ENCODE measurements at regions not wholly inside any gene's neighbourhood (a gene's known extent, or its start where the extent isn't known, plus 50 kb on each side); places are given as distances from the start of the nearest gene placed in this dataset.

DNA sequence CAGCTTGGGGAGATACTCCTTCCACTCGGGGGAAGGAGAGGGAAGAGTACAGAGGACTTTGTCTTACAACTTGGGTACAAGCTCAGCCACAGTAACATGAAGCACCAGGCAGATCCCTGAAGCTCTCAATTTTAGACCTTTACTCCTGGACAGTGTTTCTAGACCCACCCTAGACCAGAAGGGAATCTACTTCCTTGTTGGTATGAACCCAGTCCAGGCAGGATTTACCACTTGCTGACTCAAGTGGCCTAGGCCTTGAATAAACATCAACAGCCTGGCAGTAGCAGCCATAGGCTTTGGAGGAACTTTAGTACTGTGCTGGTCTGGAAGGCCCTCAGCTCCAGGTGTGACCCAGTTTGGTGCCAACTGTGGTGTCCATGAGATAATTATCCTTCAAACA is 173.1 kb downstream of the ADRA2A start:
- WGBS, 3 donors = 56 to 78% (median 65%) methylated on average over 1 of the region's 1 CpG
- Histone ChIP-seq H3K4me1 (ENCODE audit: control insufficient read depth in 3 of 3, insufficient read depth in 2 of 3, low read depth in 1 of 3, low read length in 2 of 3) (no peaks in the 10 kb centered on the region), H3K9me3 (ENCODE audit: control insufficient read depth in 2 of 2, insufficient read depth in 1 of 2, low read depth in 1 of 2, low read length in 1 of 2) (peaks cover 0 to 3% of the 10 kb centered on the region in 2 donors), H3K27me3 (ENCODE audit: control insufficient read depth in 3 of 3, insufficient read depth in 3 of 3, low read length in 3 of 3) (no peaks in the 10 kb centered on the region), H3K36me3 (ENCODE audit: control insufficient read depth in 3 of 3, insufficient read depth in 2 of 3, low read depth in 1 of 3, low read length in 3 of 3) (no peaks in the 10 kb centered on the region), H3K27ac (ENCODE audit: low read depth in 1 of 3, low read length in 2 of 3) (no peak overlapping the region), H3K4me3 (ENCODE audit: low read depth in 1 of 3, low read length in 3 of 3) (no peak overlapping the region)
- DNase-seq (peak in 1 of 2 donors; percentile 59), FAIRE-seq (no peak)

DNA sequence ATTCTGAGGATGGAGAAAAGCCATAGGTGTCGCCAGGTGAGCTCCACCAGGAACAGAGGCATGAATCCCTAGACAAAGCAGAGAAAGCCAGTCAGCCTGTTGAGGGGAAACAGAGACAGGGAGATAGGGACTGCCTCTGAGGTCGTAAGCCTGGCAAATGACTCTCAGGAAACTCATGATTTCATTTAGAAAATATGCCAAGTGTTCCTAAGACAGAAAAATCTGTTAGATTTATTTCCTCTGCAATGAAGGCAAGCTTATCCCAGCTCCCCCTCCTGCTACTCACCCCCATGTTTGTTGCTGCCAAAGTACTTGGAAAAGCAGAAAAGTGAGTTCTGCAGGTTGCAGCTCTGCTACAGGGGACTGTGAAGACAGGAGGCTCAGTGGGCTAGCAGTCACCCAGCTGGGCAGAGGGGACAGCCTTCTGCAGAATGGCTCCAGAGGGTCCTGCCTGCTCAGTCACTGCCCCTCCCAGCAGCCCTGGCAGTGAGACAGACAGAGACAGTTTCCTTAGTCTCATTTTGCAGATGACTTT is 184.3 kb downstream of the ADRA2A start:
- Histone ChIP-seq H3K4me1 (ENCODE audit: control insufficient read depth in 3 of 3, insufficient read depth in 2 of 3, low read depth in 1 of 3, low read length in 2 of 3) (no peaks in the 10 kb centered on the region), H3K36me3 (ENCODE audit: control insufficient read depth in 3 of 3, insufficient read depth in 2 of 3, low read depth in 1 of 3, low read length in 3 of 3) (no peaks in the 10 kb centered on the region), H3K9me3 (ENCODE audit: control insufficient read depth in 2 of 2, insufficient read depth in 1 of 2, low read depth in 1 of 2, low read length in 1 of 2) (no peaks in the 10 kb centered on the region), H3K4me3 (ENCODE audit: low read depth in 1 of 3, low read length in 3 of 3) (no peak overlapping the region), H3K27ac (ENCODE audit: low read depth in 1 of 3, low read length in 2 of 3) (no peak overlapping the region), H3K27me3 (ENCODE audit: control insufficient read depth in 3 of 3, insufficient read depth in 3 of 3, low read length in 3 of 3) (no peaks in the 10 kb centered on the region)
- DNase-seq (no peak), FAIRE-seq (no peak)
- WGBS, 3 donors = 62 to 82% (median 72%) methylated on average over 2 of the region's 2 CpGs

DNA sequence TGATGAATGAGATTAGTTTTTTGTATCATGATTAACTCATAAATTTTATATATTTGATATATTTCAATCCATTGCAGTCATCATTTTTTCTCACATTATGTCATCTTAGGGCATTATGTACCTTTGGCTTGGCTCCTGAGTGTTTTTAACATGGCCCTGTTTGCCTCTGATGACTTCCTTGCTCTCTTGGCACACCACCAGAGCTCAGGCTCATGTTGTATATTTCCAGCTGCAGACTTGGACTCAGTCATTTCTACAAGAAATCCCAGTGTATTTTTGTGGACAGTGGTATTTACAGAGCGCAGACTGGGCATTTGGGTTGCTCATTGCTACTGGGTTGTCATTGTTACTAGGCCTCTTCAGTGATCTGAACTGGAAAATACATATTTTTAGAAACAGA is 188.5 kb downstream of the ADRA2A start:
- Histone ChIP-seq H3K4me1 (ENCODE audit: control insufficient read depth in 3 of 3, insufficient read depth in 2 of 3, low read depth in 1 of 3, low read length in 2 of 3) (no peaks in the 10 kb centered on the region), H3K27me3 (ENCODE audit: control insufficient read depth in 3 of 3, insufficient read depth in 3 of 3, low read length in 3 of 3) (peaks cover 0 to 3% (median 0%) of the 10 kb centered on the region in 3 donors), H3K27ac (ENCODE audit: low read depth in 1 of 3, low read length in 2 of 3) (no peak overlapping the region), H3K4me3 (ENCODE audit: low read depth in 1 of 3, low read length in 3 of 3) (no peak overlapping the region), H3K9me3 (ENCODE audit: control insufficient read depth in 2 of 2, insufficient read depth in 1 of 2, low read depth in 1 of 2, low read length in 1 of 2) (no peaks in the 10 kb centered on the region), H3K36me3 (ENCODE audit: control insufficient read depth in 3 of 3, insufficient read depth in 2 of 3, low read depth in 1 of 3, low read length in 3 of 3) (no peaks in the 10 kb centered on the region)
- WGBS, 3 donors = 71 to 83% (median 71%) methylated on average over 1 of the region's 1 CpG
- DNase-seq = no peak
- no peak for FAIRE-seq

DNA sequence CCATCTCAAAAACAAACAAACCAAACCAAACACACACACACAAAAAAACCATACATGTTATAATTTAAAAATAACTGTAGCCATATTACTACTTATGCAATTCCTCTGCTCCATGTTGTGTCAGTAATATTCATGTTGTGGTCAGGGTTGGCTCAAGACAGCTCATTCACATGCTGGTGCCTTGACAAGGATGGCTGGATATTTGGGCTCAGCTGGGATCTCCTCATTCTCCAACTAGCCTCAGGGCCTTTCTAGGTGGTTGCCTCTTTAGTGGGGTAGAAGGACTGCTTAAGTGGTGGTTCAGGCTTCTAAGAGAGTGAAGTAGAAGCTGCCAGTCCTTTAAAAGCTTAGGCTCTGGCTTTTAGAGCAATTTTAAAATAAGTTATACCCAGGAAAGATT is 189.3 kb downstream of the ADRA2A start:
- DNase-seq (no peak), FAIRE-seq (no peak)
- Histone ChIP-seq H3K9me3 (ENCODE audit: control insufficient read depth in 2 of 2, insufficient read depth in 1 of 2, low read depth in 1 of 2, low read length in 1 of 2) (no peaks in the 10 kb centered on the region), H3K27me3 (ENCODE audit: control insufficient read depth in 3 of 3, insufficient read depth in 3 of 3, low read length in 3 of 3) (peaks cover 0 to 3% (median 0%) of the 10 kb centered on the region in 3 donors), H3K4me1 (ENCODE audit: control insufficient read depth in 3 of 3, insufficient read depth in 2 of 3, low read depth in 1 of 3, low read length in 2 of 3) (no peaks in the 10 kb centered on the region), H3K27ac (ENCODE audit: low read depth in 1 of 3, low read length in 2 of 3) (no peak overlapping the region), H3K36me3 (ENCODE audit: control insufficient read depth in 3 of 3, insufficient read depth in 2 of 3, low read depth in 1 of 3, low read length in 3 of 3) (no peaks in the 10 kb centered on the region), H3K4me3 (ENCODE audit: low read depth in 1 of 3, low read length in 3 of 3) (no peak overlapping the region)

DNA sequence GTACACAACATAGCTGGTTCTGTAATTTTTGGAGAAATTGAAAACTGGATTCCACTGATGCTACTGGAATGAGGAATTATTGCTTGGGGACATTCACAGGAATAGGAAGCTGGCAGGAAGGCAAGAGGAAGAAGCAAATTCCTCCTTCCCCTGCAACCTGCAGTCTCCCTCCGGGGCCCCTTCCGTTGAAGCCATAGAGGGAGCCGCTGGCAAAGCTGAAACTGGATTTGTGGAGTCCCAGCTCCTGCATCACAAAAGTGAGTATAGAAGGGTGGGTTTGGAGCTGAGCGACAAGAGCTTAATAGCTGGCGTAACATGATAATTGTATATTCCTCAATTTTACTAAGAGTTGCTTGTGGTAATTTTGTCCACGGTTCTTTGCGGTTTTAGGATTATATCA is 190.8 kb downstream of the ADRA2A start:
- Histone ChIP-seq H3K4me1 (ENCODE audit: control insufficient read depth in 3 of 3, insufficient read depth in 2 of 3, low read depth in 1 of 3, low read length in 2 of 3) (no peaks in the 10 kb centered on the region), H3K27me3 (ENCODE audit: control insufficient read depth in 3 of 3, insufficient read depth in 3 of 3, low read length in 3 of 3) (peaks cover 0 to 3% (median 0%) of the 10 kb centered on the region in 3 donors), H3K27ac (ENCODE audit: low read depth in 1 of 3, low read length in 2 of 3) (no peak overlapping the region), H3K9me3 (ENCODE audit: control insufficient read depth in 2 of 2, insufficient read depth in 1 of 2, low read depth in 1 of 2, low read length in 1 of 2) (no peaks in the 10 kb centered on the region), H3K36me3 (ENCODE audit: control insufficient read depth in 3 of 3, insufficient read depth in 2 of 3, low read depth in 1 of 3, low read length in 3 of 3) (no peaks in the 10 kb centered on the region), H3K4me3 (ENCODE audit: low read depth in 1 of 3, low read length in 3 of 3) (no peak overlapping the region)
- FAIRE-seq (no peak), DNase-seq (no peak)
- WGBS, 3 donors = 60 to 76% (median 70%) methylated on average over 7 of the region's 7 CpGs

DNA sequence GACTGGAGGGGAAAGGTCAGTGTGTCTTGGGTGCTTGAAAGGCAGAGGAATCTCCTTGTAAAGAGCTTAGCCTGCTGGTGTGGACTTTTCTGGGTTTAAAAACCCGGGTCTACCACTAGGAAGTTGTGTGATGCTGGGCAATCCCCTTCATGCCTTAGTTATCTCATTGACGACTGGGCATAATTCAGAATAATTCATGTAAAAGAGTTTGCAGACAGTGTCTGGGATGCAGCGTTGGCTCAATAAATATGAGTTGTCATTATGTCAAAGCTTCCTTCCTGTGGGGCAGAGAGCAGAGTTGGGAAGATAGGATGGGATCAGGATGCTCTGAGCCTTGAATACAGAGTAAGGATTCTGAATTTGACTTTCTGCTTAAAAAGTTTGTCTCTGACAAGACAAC is 196.4 kb downstream of the ADRA2A start:
- Histone ChIP-seq H3K4me3 (ENCODE audit: low read depth in 1 of 3, low read length in 3 of 3) (no peak overlapping the region), H3K9me3 (ENCODE audit: control insufficient read depth in 2 of 2, insufficient read depth in 1 of 2, low read depth in 1 of 2, low read length in 1 of 2) (no peaks in the 10 kb centered on the region), H3K4me1 (ENCODE audit: control insufficient read depth in 3 of 3, insufficient read depth in 2 of 3, low read depth in 1 of 3, low read length in 2 of 3) (no peaks in the 10 kb centered on the region), H3K27ac (ENCODE audit: low read depth in 1 of 3, low read length in 2 of 3) (no peak overlapping the region), H3K36me3 (ENCODE audit: control insufficient read depth in 3 of 3, insufficient read depth in 2 of 3, low read depth in 1 of 3, low read length in 3 of 3) (no peaks in the 10 kb centered on the region), H3K27me3 (ENCODE audit: control insufficient read depth in 3 of 3, insufficient read depth in 3 of 3, low read length in 3 of 3) (peaks cover 0 to 5% (median 0%) of the 10 kb centered on the region in 3 donors)
- DNase-seq = no peak
- 43 to 51% (median 48%) methylated on average over 3 of the region's 3 CpGs for WGBS, 3 donors
- FAIRE-seq = no peak

DNA sequence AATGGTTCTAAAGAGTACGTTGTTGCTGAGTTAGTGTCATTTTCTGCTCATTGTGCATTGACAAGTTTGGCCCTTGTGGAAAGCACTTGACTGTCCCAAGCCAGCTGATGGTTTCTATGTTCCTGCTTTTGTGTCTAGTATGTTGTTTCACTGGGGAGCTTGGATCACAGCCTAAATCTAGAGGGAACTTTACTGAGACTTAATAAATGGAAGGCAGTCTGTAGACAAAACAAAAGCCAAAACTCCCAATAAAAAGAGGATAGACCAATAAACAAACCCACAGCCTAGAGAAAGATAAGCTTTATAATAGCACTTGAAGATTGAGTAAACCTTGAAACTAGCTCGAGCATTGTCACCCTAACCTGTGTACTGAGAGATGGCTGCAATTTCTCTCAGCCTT is 196.8 kb downstream of the ADRA2A start:
- no peaks in the 10 kb centered on the region for H3K9me3 ChIP-seq (ENCODE audit: control insufficient read depth in 2 of 2, insufficient read depth in 1 of 2, low read depth in 1 of 2, low read length in 1 of 2)
- WGBS, 3 donors = 43 to 51% (median 49%) methylated on average over 2 of the region's 2 CpGs
- H3K27me3 ChIP-seq (ENCODE audit: control insufficient read depth in 3 of 3, insufficient read depth in 3 of 3, low read length in 3 of 3) = peaks cover 0 to 5% (median 0%) of the 10 kb centered on the region in 3 donors
- H3K27ac ChIP-seq (ENCODE audit: low read depth in 1 of 3, low read length in 2 of 3) = no peak overlapping the region
- DNase-seq = no peak
- no peak for FAIRE-seq
- no peak overlapping the region for H3K4me3 ChIP-seq (ENCODE audit: low read depth in 1 of 3, low read length in 3 of 3)
- H3K36me3 ChIP-seq (ENCODE audit: control insufficient read depth in 3 of 3, insufficient read depth in 2 of 3, low read depth in 1 of 3, low read length in 3 of 3) = no peaks in the 10 kb centered on the region
- no peaks in the 10 kb centered on the region for H3K4me1 ChIP-seq (ENCODE audit: control insufficient read depth in 3 of 3, insufficient read depth in 2 of 3, low read depth in 1 of 3, low read length in 2 of 3)

DNA sequence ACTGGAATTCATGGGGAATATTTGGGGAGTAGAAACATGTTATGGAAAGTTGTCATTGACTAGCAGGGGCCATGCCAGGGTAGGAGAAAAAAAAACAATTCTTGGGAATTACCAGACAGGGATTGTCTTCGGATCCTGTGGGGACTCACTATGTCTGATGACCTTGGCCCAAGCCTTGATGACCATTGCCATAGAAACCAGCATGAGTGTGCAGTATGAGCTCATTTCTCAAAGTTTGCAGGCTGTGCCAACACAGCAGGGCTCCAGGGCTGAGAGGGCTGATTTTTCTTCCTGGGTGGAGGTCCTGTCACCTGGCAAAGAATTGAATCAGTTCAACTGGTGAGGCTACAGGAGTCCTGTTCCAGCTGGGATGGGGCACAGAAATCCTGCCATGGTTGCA is 198.3 kb downstream of the ADRA2A start:
- Histone ChIP-seq H3K4me1 (ENCODE audit: control insufficient read depth in 3 of 3, insufficient read depth in 2 of 3, low read depth in 1 of 3, low read length in 2 of 3) (no peaks in the 10 kb centered on the region), H3K36me3 (ENCODE audit: control insufficient read depth in 3 of 3, insufficient read depth in 2 of 3, low read depth in 1 of 3, low read length in 3 of 3) (no peaks in the 10 kb centered on the region), H3K27me3 (ENCODE audit: control insufficient read depth in 3 of 3, insufficient read depth in 3 of 3, low read length in 3 of 3) (peaks cover 0 to 2% (median 0%) of the 10 kb centered on the region in 3 donors), H3K4me3 (ENCODE audit: low read depth in 1 of 3, low read length in 3 of 3) (no peak overlapping the region), H3K27ac (ENCODE audit: low read depth in 1 of 3, low read length in 2 of 3) (no peak overlapping the region), H3K9me3 (ENCODE audit: control insufficient read depth in 2 of 2, insufficient read depth in 1 of 2, low read depth in 1 of 2, low read length in 1 of 2) (no peaks in the 10 kb centered on the region)
- no peak for DNase-seq
- 65 to 71% (median 68%) methylated on average over 1 of the region's 1 CpG for WGBS, 3 donors
- FAIRE-seq = no peak

DNA sequence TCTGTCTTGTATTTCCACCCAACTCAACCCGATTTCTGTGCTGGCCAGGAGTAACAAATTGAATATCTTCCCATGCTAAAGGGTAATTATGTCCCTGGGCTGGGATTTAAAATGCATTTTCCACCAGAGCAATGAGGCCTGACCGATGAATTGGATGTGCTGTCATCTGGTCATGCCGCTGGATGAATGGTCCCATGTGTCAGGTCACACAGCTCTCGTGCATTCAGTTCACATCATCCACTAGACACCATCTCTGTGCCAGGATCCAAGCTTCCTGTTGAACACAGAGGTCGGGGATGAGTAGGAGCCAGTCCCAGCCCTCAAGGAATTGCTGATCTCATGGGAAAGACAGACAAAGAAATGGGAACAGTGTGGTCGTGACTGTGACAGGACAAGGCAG is 200.8 kb downstream of the ADRA2A start:
- WGBS, 3 donors = 72 to 82% (median 80%) methylated on average over 6 of the region's 6 CpGs
- Histone ChIP-seq H3K4me1 (ENCODE audit: control insufficient read depth in 3 of 3, insufficient read depth in 2 of 3, low read depth in 1 of 3, low read length in 2 of 3) (no peaks in the 10 kb centered on the region), H3K9me3 (ENCODE audit: control insufficient read depth in 2 of 2, insufficient read depth in 1 of 2, low read depth in 1 of 2, low read length in 1 of 2) (no peaks in the 10 kb centered on the region), H3K36me3 (ENCODE audit: control insufficient read depth in 3 of 3, insufficient read depth in 2 of 3, low read depth in 1 of 3, low read length in 3 of 3) (no peaks in the 10 kb centered on the region), H3K4me3 (ENCODE audit: low read depth in 1 of 3, low read length in 3 of 3) (no peak overlapping the region), H3K27me3 (ENCODE audit: control insufficient read depth in 3 of 3, insufficient read depth in 3 of 3, low read length in 3 of 3) (peaks cover 0 to 6% (median 0%) of the 10 kb centered on the region in 3 donors), H3K27ac (ENCODE audit: low read depth in 1 of 3, low read length in 2 of 3) (no peak overlapping the region)
- DNase-seq (no peak), FAIRE-seq (no peak)

Data from small intestine (tissue), 7 donors.